ENCODE measurements at regions not wholly inside any gene's neighbourhood (a gene's known extent, or its start where the extent isn't known, plus 50 kb on each side); places are given as distances from the start of the nearest gene placed in this dataset.
"Not testable (repeated sequence)": the region's sequence is repeated elsewhere in the genome, so short reads cannot be mapped to it uniquely, and the experiment has no call there.

DNA sequence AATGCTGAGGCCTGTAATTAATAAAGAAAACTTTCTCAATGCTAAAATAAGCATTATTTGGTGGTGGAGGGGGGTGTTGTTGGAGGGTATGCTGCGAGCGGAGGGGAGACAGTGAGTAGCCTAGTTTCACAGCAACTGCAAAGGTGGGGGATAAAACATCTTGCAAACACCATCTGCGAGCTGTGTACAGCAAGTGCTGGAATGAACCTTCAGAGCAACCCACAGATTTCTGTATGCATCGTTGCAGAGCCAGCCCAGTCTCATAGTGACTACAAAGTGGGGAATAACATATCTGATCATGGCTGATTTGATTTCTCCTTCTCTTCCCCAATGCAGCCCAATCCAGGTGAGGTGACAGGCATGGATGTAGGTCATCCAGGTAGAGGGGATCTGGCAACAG is 80.7 kb upstream of the COG2 start:
- no peak for DNase-seq (ENCODE audit: low read depth in 2 of 2)
- TF ChIP-seq, protein P1, sequence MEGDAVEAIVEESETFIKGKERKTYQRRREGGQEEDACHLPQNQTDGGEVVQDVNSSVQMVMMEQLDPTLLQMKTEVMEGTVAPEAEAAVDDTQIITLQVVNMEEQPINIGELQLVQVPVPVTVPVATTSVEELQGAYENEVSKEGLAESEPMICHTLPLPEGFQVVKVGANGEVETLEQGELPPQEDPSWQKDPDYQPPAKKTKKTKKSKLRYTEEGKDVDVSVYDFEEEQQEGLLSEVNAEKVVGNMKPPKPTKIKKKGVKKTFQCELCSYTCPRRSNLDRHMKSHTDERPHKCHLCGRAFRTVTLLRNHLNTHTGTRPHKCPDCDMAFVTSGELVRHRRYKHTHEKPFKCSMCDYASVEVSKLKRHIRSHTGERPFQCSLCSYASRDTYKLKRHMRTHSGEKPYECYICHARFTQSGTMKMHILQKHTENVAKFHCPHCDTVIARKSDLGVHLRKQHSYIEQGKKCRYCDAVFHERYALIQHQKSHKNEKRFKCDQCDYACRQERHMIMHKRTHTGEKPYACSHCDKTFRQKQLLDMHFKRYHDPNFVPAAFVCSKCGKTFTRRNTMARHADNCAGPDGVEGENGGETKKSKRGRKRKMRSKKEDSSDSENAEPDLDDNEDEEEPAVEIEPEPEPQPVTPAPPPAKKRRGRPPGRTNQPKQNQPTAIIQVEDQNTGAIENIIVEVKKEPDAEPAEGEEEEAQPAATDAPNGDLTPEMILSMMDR (IDR thresholded peaks at IDR 0.05; ENCODE audit: low read depth, low read length), result no peak
- H3K4me3 ChIP-seq (replicated peaks in 1 of 2; ENCODE audit: low read depth in 2 of 2, low read length in 2 of 2), result no peak overlapping the region

DNA sequence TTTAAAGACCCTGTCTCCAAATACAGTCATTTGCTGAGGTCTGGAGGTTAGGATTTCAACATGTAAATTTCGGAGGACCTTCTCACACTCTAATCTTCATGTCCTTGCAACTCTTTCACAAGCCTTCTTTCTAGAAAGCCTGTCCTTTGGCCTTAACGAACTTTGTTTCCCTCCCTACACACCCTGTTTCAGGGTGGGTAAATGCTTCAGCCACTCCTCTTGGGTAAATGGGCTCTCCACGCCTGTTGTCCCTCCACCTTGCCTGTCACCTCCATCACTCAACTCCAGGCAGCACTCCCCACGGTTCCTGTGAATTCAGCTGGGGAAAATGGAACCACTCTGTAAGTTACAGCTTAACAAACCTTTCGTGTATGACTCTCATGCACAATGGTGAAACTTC is 84.0 kb upstream of the COG2 start:
- DNase-seq (ENCODE audit: low read depth in 2 of 2), result no peak
- TF ChIP-seq, protein P1 (IDR thresholded peaks at IDR 0.05; ENCODE audit: low read depth, low read length), result no peak
- H3K4me3 ChIP-seq (replicated peaks in 1 of 2; ENCODE audit: low read depth in 2 of 2, low read length in 2 of 2), result no peak overlapping the region

DNA sequence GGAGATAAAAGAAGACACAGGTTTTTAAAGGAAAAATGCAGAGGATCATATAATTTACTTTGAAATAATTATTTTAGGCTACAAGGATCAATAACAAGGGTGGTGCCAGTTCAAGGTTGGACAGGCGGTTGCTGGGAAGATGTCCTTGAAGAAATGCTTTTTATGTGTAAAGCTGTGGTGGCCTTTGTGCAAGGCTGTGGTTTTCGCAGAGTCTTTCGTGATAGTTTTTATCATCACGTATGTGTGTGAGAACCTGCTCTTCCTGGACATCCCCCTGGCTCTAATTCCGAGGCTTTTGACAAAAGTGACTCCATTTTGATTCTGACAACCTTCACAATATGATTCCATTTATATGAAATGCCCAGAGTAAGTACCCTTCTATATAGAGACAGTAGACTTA is 85.8 kb upstream of the COG2 start:
- TF ChIP-seq, protein P1 (IDR thresholded peaks at IDR 0.05; ENCODE audit: low read depth, low read length), result no peak
- H3K4me3 ChIP-seq (replicated peaks in 1 of 2; ENCODE audit: low read depth in 2 of 2, low read length in 2 of 2), result no peak overlapping the region
- DNase-seq (ENCODE audit: low read depth in 2 of 2), result no peak

DNA sequence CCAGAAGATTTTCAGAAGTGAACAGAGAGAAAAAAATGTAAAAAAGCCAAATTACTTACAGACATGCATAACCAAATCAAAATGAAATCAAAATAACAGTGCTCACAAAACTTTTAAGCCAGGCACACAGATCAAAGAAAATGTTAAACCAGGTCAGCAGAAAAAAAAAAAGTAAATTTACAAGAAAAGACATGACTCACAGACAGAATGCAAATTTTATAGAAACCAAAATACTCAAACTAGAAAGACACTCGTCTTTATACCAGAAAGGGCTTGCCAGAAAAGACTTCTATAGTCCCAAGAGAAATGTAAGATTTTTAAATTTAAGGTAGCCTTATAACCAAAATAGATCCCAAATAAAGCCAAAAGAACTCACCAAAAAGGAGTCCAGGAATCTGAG is 86.5 kb upstream of the COG2 start:
- no peak for DNase-seq (ENCODE audit: low read depth in 2 of 2)
- TF ChIP-seq, protein P1 (IDR thresholded peaks at IDR 0.05; ENCODE audit: low read depth, low read length), result no peak
- H3K4me3 ChIP-seq (replicated peaks in 1 of 2; ENCODE audit: low read depth in 2 of 2, low read length in 2 of 2), result no peak overlapping the region

DNA sequence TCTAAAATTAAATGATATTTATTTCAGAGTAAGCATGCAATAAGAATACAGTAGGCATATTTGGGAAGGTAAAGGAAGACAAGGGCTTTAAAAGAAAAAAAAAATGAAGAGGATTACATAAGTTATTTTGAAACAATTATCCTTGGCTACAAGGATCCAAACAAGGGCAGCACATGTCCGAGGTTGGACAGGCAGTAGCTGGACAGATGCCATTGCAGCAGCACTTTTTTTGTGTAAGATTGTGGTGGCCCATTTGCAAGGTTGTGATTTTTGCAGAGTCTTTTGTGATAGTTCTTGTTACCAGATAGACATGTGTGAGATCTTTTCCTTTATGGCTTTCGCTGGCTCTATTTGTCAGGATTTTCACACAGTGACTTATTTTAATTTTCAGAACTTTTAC is 89.4 kb upstream of the COG2 start:
- TF ChIP-seq, protein P1 (IDR thresholded peaks at IDR 0.05; ENCODE audit: low read depth, low read length), result no peak
- no peak overlapping the region for H3K4me3 ChIP-seq (replicated peaks in 1 of 2; ENCODE audit: low read depth in 2 of 2, low read length in 2 of 2)
- DNase-seq (ENCODE audit: low read depth in 2 of 2), result no peak

DNA sequence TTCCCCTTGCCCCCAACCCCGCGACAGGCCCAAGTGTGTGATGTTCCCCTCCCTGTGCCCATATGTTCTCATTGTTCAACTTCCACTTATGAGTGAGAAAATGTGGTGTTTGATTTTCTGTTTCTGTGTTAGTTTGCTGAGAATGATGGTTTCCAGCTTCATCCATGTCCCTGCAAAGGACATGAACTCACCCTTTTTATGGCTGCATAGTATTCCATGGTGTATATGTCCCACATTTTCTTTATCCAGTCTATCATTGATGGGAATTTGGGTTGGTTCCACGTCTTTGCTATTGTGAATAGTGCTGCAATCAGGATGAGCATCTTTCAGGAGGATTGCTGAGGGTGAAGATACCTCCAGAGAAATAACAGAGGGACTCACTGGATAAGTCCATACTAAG is 91.3 kb upstream of the COG2 start:
- not testable (repeated sequence) for H3K4me3 ChIP-seq (replicated peaks in 1 of 2; ENCODE audit: low read depth in 2 of 2, low read length in 2 of 2); DNase-seq (ENCODE audit: low read depth in 2 of 2)

DNA sequence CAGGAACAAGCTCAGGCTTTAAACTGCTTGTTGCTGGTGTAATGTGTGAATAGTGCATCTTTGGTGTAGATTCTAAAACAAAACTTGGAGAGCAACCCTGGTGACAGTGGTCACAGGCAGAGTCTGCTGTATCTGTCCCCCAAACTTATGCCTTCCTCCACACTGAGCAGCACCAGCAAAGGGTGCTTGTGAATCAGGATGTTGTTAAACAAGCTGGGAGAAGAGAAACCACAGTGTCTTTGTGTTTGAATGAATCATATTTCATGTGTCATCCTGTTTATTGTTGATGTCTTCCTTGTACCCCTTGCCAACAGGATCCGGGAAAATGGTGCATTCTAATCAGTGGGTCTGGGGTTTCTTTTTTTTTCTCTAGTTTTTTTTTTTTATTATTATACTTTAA is 91.9 kb upstream of the COG2 start:
- TF ChIP-seq, protein P1 (IDR thresholded peaks at IDR 0.05; ENCODE audit: low read depth, low read length), result no peak
- DNase-seq (ENCODE audit: low read depth in 2 of 2), result peak in 1 of 2 donors; percentile 56

More for the DNA sequence above, 91.9 kb upstream of the COG2 start:
- H3K4me3 ChIP-seq (replicated peaks in 1 of 2; ENCODE audit: low read depth in 2 of 2, low read length in 2 of 2), result no peak overlapping the region
